SK-N-SH treated with all-trans-retinoic acid at 6 μM for 48 hours (cell line): ENCODE measurements at regions not wholly inside any gene's neighbourhood (a gene's known extent, or its start where the extent isn't known, plus 50 kb on each side); places are given as distances from the start of the nearest gene placed in this dataset.

Experiments used
- ATAC-seq: fragments of 200-7000 bp; cut with Tn5 transposase; 3 replicates; pipeline ENCODE4 v1.9.1; 2020; ENCODE audit warnings: mild to moderate bottlenecking, moderate library complexity
- ARNTL ChIP-seq: fragments of 450-650 bp; formaldehyde crosslinking; IDR thresholded peaks from 2 replicates; pipeline ENCODE4 v1.5.0; 2020; ENCODE audit warnings: low read depth, mild to moderate bottlenecking, moderate library complexity, borderline replicate concordance
- CREB5 ChIP-seq: fragments of 250-450 bp; sonication (Bioruptor Pico); IDR thresholded peaks from 2 replicates; pipeline ENCODE4 v1.5.1; 2020; ENCODE audit warnings: low read depth, mild to moderate bottlenecking, moderate library complexity
- CSDC2 ChIP-seq: fragments of 250-450 bp; sonication (Bioruptor Pico); IDR thresholded peaks from 2 replicates; pipeline ENCODE4 v1.5.0; 2020; ENCODE audit warnings: mild to moderate bottlenecking, moderate library complexity
- CSRNP3 ChIP-seq: fragments of 250-450 bp; sonication (Bioruptor Pico); IDR thresholded peaks from 2 replicates; pipeline ENCODE4 v1.5.1; 2021; ENCODE audit warnings: mild to moderate bottlenecking, moderate library complexity
- ESRRG ChIP-seq: fragments of 250-450 bp; sonication (Bioruptor Pico); IDR thresholded peaks from 2 replicates; pipeline ENCODE4 v1.6.1; 2021; ENCODE audit warnings: mild to moderate bottlenecking
- ISL1 ChIP-seq: fragments of 250-450 bp; sonication (Bioruptor Pico); IDR thresholded peaks from 2 replicates; pipeline ENCODE4 v2.1.2; 2022; ENCODE audit warnings: mild to moderate bottlenecking, moderate library complexity
- OSR1 ChIP-seq: fragments of 250-450 bp; sonication (Bioruptor Pico); IDR thresholded peaks from 2 replicates; pipeline ENCODE4 v1.8.0; 2022; ENCODE audit warnings: moderate library complexity, mild to moderate bottlenecking, inconsistent platforms
- POU6F1 ChIP-seq: fragments of 250-450 bp; sonication (Bioruptor Pico); IDR thresholded peaks from 2 replicates; pipeline ENCODE4 v1.8.0; 2021; ENCODE audit warnings: low read depth, mild to moderate bottlenecking, moderate library complexity, borderline replicate concordance
- PPARA ChIP-seq: fragments of 250-450 bp; sonication (Bioruptor Pico); IDR thresholded peaks from 2 replicates; pipeline ENCODE4 v1.5.0; 2020; ENCODE audit warnings: mild to moderate bottlenecking, borderline replicate concordance
- RARB ChIP-seq: fragments of 250-450 bp; sonication (Bioruptor Pico); IDR thresholded peaks from 2 replicates; pipeline ENCODE4 v1.8.0; 2021; ENCODE audit warnings: mild to moderate bottlenecking, moderate library complexity
- TCF4 ChIP-seq: fragments of 250-450 bp; sonication (Bioruptor Pico); IDR thresholded peaks from 2 replicates; pipeline ENCODE4 v1.8.0; 2021; ENCODE audit warnings: mild to moderate bottlenecking, moderate library complexity, borderline replicate concordance
- ZFP3 ChIP-seq: fragments of 250-450 bp; sonication (Bioruptor Pico); IDR thresholded peaks from 2 replicates; pipeline ENCODE4 v1.5.0; 2020; ENCODE audit warnings: mild to moderate bottlenecking, moderate library complexity
- ZFP30 ChIP-seq: fragments of 450-650 bp; formaldehyde crosslinking; IDR thresholded peaks from 2 replicates; pipeline ENCODE4 v1.5.0; 2022; ENCODE audit warnings: mild to moderate bottlenecking, moderate library complexity
- ZNF565 ChIP-seq: fragments of 450-650 bp; formaldehyde crosslinking; conservative IDR thresholded peaks from 2 replicates; pipeline ENCODE4 v1.5.0; 2020; ENCODE audit warnings: low read depth, mild to moderate bottlenecking, moderate library complexity
- ZNF70 ChIP-seq: fragments of 450-650 bp; formaldehyde crosslinking; IDR thresholded peaks from 2 replicates; pipeline ENCODE4 v1.5.0; 2020; ENCODE audit warnings: mild to moderate bottlenecking, moderate library complexity
- ZNF8 ChIP-seq: fragments of 450-650 bp; formaldehyde crosslinking; IDR thresholded peaks from 2 replicates; pipeline ENCODE4 v1.5.0; 2020; ENCODE audit warnings: mild to moderate bottlenecking, moderate library complexity
- TF ChIP-seq, protein P1 (sequence below): fragments of 250-450 bp; sonication (Bioruptor Pico); IDR thresholded peaks from 2 replicates; pipeline ENCODE4 v1.5.0; 2020; ENCODE audit warnings: mild to moderate bottlenecking, moderate library complexity
- TF ChIP-seq, protein P2 (sequence below): fragments of 250-450 bp; sonication (Bioruptor Pico); IDR thresholded peaks from 2 replicates; pipeline ENCODE4 v1.8.0; 2020; ENCODE audit warnings: mild to moderate bottlenecking, moderate library complexity, borderline replicate concordance

GRCh38 chr15:35769656-35770055, 223.7 kb upstream of the DPH6 start:
- ATAC-seq: no peak
- TF ChIP-seq CSRNP3 (no peak), POU6F1 (no peak), PPARA (no peak)

DNA sequence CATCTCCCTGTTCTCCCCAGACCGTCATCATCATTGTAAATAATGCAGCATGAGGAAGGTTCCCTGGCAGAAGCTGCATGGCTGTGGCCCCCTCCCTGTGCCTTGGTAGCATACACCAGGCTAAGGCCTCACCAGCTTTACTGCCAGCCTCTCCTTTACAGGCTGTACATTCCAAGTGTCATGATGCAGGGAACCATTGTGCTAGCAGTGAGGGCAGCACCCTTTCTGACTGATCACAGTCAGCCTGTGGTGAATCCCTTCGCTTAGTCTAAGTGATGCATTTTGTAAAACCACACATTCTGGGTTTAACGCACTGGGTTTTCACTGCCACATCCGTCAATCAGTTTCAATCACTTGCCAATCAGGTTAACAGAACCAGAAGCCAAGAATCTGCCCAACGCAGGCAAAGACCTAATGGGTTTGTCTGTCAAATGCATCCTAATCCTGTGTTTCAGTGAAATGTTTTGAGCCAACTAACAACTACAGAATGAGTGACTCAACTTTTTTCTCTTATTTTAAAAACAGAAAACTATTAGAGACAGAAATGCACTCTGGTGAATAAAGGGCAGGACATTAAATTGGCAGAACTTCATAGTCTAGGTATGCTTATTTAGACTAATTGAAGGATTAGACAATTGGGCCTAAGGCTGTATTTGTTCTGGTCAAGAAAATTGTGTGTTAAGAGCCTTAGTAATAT, 225.9 kb upstream of the DPH6 start:
- no peak for TF ChIP-seq ZFP3 (CRISPR knock-in tag)
- TF ChIP-seq POU6F1: no peak
- peak; percentile 62 for TF ChIP-seq ISL1 (CRISPR knock-in tag)
- peak; percentile 86 for ATAC-seq

DNA sequence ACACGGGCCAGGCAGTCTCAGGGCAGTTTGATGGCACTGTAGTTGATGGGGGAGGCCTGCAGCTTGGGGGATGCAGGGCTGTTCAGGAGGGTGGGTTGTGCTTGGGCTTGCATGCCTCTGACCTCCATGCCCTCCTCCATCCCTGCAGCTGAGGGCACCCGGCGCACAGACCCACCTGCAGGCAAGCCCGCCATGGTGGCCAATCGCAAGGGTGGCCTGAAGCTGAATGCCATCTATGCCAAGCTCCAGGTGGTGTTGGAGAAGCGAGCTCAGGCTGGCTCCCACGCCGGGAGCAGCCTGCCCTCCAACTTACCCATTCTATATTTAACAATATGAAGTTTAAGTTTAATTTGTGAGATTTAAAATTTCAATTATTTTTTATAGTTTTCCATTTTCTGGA, 228.7 kb upstream of the DPH6 start:
- TF ChIP-seq OSR1: no peak
- TF ChIP-seq PPARA: no peak
- TF ChIP-seq ZNF8 (CRISPR knock-in tag): no peak
- TF ChIP-seq, protein P1, sequence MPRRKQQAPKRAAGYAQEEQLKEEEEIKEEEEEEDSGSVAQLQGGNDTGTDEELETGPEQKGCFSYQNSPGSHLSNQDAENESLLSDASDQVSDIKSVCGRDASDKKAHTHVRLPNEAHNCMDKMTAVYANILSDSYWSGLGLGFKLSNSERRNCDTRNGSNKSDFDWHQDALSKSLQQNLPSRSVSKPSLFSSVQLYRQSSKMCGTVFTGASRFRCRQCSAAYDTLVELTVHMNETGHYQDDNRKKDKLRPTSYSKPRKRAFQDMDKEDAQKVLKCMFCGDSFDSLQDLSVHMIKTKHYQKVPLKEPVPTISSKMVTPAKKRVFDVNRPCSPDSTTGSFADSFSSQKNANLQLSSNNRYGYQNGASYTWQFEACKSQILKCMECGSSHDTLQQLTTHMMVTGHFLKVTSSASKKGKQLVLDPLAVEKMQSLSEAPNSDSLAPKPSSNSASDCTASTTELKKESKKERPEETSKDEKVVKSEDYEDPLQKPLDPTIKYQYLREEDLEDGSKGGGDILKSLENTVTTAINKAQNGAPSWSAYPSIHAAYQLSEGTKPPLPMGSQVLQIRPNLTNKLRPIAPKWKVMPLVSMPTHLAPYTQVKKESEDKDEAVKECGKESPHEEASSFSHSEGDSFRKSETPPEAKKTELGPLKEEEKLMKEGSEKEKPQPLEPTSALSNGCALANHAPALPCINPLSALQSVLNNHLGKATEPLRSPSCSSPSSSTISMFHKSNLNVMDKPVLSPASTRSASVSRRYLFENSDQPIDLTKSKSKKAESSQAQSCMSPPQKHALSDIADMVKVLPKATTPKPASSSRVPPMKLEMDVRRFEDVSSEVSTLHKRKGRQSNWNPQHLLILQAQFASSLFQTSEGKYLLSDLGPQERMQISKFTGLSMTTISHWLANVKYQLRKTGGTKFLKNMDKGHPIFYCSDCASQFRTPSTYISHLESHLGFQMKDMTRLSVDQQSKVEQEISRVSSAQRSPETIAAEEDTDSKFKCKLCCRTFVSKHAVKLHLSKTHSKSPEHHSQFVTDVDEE: no peak
- no peak for TF ChIP-seq CREB5 (CRISPR knock-in tag)
- no peak for TF ChIP-seq TCF4 (CRISPR knock-in tag)
- no peak for TF ChIP-seq ZNF565 (CRISPR knock-in tag)
- no peak for TF ChIP-seq RARB
- TF ChIP-seq ESRRG (CRISPR knock-in tag): no peak
- TF ChIP-seq ZNF70 (CRISPR knock-in tag): no peak
- TF ChIP-seq POU6F1: no peak
- no peak for TF ChIP-seq ZFP30
- no peak for TF ChIP-seq CSRNP3
- no peak for TF ChIP-seq ZFP3 (CRISPR knock-in tag)
- TF ChIP-seq, protein P2, sequence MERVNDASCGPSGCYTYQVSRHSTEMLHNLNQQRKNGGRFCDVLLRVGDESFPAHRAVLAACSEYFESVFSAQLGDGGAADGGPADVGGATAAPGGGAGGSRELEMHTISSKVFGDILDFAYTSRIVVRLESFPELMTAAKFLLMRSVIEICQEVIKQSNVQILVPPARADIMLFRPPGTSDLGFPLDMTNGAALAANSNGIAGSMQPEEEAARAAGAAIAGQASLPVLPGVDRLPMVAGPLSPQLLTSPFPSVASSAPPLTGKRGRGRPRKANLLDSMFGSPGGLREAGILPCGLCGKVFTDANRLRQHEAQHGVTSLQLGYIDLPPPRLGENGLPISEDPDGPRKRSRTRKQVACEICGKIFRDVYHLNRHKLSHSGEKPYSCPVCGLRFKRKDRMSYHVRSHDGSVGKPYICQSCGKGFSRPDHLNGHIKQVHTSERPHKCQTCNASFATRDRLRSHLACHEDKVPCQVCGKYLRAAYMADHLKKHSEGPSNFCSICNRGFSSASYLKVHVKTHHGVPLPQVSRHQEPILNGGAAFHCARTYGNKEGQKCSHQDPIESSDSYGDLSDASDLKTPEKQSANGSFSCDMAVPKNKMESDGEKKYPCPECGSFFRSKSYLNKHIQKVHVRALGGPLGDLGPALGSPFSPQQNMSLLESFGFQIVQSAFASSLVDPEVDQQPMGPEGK: no peak
- no peak for TF ChIP-seq ARNTL (CRISPR knock-in tag)
- no peak for TF ChIP-seq CSDC2 (CRISPR knock-in tag)
- ATAC-seq: no peak
